Spinal cord (tissue), 9 donors: ENCODE measurements at regions not wholly inside any gene's neighbourhood (a gene's known extent, or its start where the extent isn't known, plus 50 kb on each side); places are given as distances from the start of the nearest gene placed in this dataset.

Experiments used
- DNase-seq, 6 donors: peaks; one replicate each; pipeline versions ENCODE4 v3.0.0 to v3.0.0-alpha.2; 2013 to 2015; ENCODE audit warnings: low spot score in 6 of 6, low read depth in 4 of 6
- H3K27ac ChIP-seq: one replicate; pipeline ENCODE4 v1.5.1; 2013; ENCODE audit warnings: low read depth, low read length, control low read depth
- H3K27me3 ChIP-seq: one replicate; pipeline ENCODE4 v1.6.1; 2013; ENCODE audit warnings: low read length; ENCODE audit not compliant: control insufficient read depth, insufficient read depth
- H3K36me3 ChIP-seq: one replicate; pipeline ENCODE4 v1.6.1; 2013; ENCODE audit warnings: low read length; ENCODE audit not compliant: control insufficient read depth, insufficient read depth
- H3K4me1 ChIP-seq: one replicate; pipeline ENCODE4 v1.6.1; 2013; ENCODE audit warnings: low read length; ENCODE audit not compliant: control insufficient read depth, insufficient read depth
- H3K4me3 ChIP-seq: one replicate; pipeline ENCODE4 v1.5.1; 2013; ENCODE audit warnings: low read depth, low read length, control low read depth
- H3K9me3 ChIP-seq: one replicate; pipeline ENCODE4 v1.6.1; 2013; ENCODE audit warnings: low read length; ENCODE audit not compliant: control insufficient read depth, insufficient read depth
- WGBS: methylation state at CpG from one replicate; pipeline ENCODE4 v1.1.5; 2013; ENCODE audit warnings: missing lambda C conversion rate; ENCODE audit not compliant: insufficient coverage; 5-methylcytosine and 5-hydroxymethylcytosine counted together
- donor health status: healthy.

GRCh38 chr2:128552141-128552805, 233.6 kb upstream of the HS6ST1 start:
- H3K27ac ChIP-seq = no peak overlapping the region
- H3K4me1 ChIP-seq = peaks cover 42% of the 10 kb centered on the region
- 81% methylated on average over 6 of the region's 8 CpGs for WGBS
- no peaks in the 10 kb centered on the region for H3K27me3 ChIP-seq
- DNase-seq = peak in 1 of 6 donors; percentile 29
- H3K4me3 ChIP-seq = no peak overlapping the region
- H3K36me3 ChIP-seq = no peaks in the 10 kb centered on the region
- no peaks in the 10 kb centered on the region for H3K9me3 ChIP-seq

GRCh38 chr2:128552806-128553551, 234.3 kb upstream of the HS6ST1 start:
- Histone ChIP-seq H3K9me3 (no peaks in the 10 kb centered on the region), H3K36me3 (no peaks in the 10 kb centered on the region), H3K27me3 (no peaks in the 10 kb centered on the region), H3K4me1 (peaks cover 42% of the 10 kb centered on the region), H3K4me3 (no peak overlapping the region), H3K27ac (no peak overlapping the region)
- 82% methylated on average over 9 of the region's 11 CpGs for WGBS
- DNase-seq = no peak

GRCh38 chr2:128554151-128554769, 235.6 kb upstream of the HS6ST1 start:
- no peaks in the 10 kb centered on the region for H3K36me3 ChIP-seq
- H3K27me3 ChIP-seq = no peaks in the 10 kb centered on the region
- no peak overlapping the region for H3K4me3 ChIP-seq
- no peak overlapping the region for H3K27ac ChIP-seq
- DNase-seq = no peak
- 65% methylated on average over 6 of the region's 7 CpGs for WGBS
- no peaks in the 10 kb centered on the region for H3K9me3 ChIP-seq
- peaks cover 39% of the 10 kb centered on the region for H3K4me1 ChIP-seq

- 86% methylated on average over 1 of the region's 1 CpG for whole genome bisulfite sequencing
- H3K27ac ChIP-seq = no peak overlapping the region
- no peaks in the 10 kb centered on the region for H3K9me3 ChIP-seq
- no peak for DNase-seq
- no peaks in the 10 kb centered on the region for H3K36me3 ChIP-seq
- no peak overlapping the region for H3K4me3 ChIP-seq
- H3K4me1 ChIP-seq = peaks cover 31% of the 10 kb centered on the region
- no peaks in the 10 kb centered on the region for H3K27me3 ChIP-seq
These were observed 236.8 kb upstream of the HS6ST1 start for GRCh38 chr2:128555433-128555832.

GRCh38 chr2:128556089-128556488, 237.4 kb upstream of the HS6ST1 start:
- H3K27me3 ChIP-seq = no peaks in the 10 kb centered on the region
- H3K9me3 ChIP-seq = no peaks in the 10 kb centered on the region
- H3K4me3 ChIP-seq = no peak overlapping the region
- H3K4me1 ChIP-seq = peaks cover 26% of the 10 kb centered on the region
- H3K27ac ChIP-seq = no peak overlapping the region
- DNase-seq = no peak
- H3K36me3 ChIP-seq = no peaks in the 10 kb centered on the region
- WGBS = 62% methylated on average over 3 of the region's 3 CpGs

- peaks cover 21% of the 10 kb centered on the region for H3K4me1 ChIP-seq
- H3K27ac ChIP-seq = no peak overlapping the region
- no peaks in the 10 kb centered on the region for H3K9me3 ChIP-seq
- no peak for DNase-seq
- no peaks in the 10 kb centered on the region for H3K36me3 ChIP-seq
- no peaks in the 10 kb centered on the region for H3K27me3 ChIP-seq
- WGBS = 84% methylated on average over 2 of the region's 4 CpGs
- H3K4me3 ChIP-seq = no peak overlapping the region
These were observed 238.0 kb upstream of the HS6ST1 start for GRCh38 chr2:128556633-128557032.

- no peaks in the 10 kb centered on the region for H3K9me3 ChIP-seq
- peaks cover 21% of the 10 kb centered on the region for H3K4me1 ChIP-seq
- WGBS = 84% methylated on average over 3 of the region's 6 CpGs
- H3K27me3 ChIP-seq = no peaks in the 10 kb centered on the region
- H3K36me3 ChIP-seq = no peaks in the 10 kb centered on the region
- DNase-seq = no peak
- H3K4me3 ChIP-seq = no peak overlapping the region
- H3K27ac ChIP-seq = no peak overlapping the region
These were observed 238.4 kb upstream of the HS6ST1 start for GRCh38 chr2:128557069-128557468.

GRCh38 chr2:128557831-128558241, 239.2 kb upstream of the HS6ST1 start:
- H3K27ac ChIP-seq = no peak overlapping the region
- no peaks in the 10 kb centered on the region for H3K9me3 ChIP-seq
- no CpG with 5 or more reads among the region's 4 CpGs for WGBS
- H3K27me3 ChIP-seq = no peaks in the 10 kb centered on the region
- peak in 1 of 6 donors; percentile 87 for DNase-seq
- no peak overlapping the region for H3K4me3 ChIP-seq
- H3K36me3 ChIP-seq = no peaks in the 10 kb centered on the region
- H3K4me1 ChIP-seq = peaks cover 17% of the 10 kb centered on the region

- WGBS = 58% methylated on average over 1 of the region's 3 CpGs
- no peaks in the 10 kb centered on the region for H3K27me3 ChIP-seq
- H3K36me3 ChIP-seq = no peaks in the 10 kb centered on the region
- no peaks in the 10 kb centered on the region for H3K9me3 ChIP-seq
- H3K27ac ChIP-seq = no peak overlapping the region
- no peak for DNase-seq
- no peak overlapping the region for H3K4me3 ChIP-seq
- peaks cover 18% of the 10 kb centered on the region for H3K4me1 ChIP-seq
These were observed 239.8 kb upstream of the HS6ST1 start for GRCh38 chr2:128558441-128558840.
